GM18951 (cell line): ENCODE measurements at regions not wholly inside any gene's neighbourhood (a gene's known extent, or its start where the extent isn't known, plus 50 kb on each side); places are given as distances from the start of the nearest gene placed in this dataset.

Experiments
- POLR2A ChIP-seq: IDR thresholded peaks from 4 replicates; pipeline ENCODE4 v1.6.1; 2011; ENCODE audit warnings: mild to moderate bottlenecking; ENCODE audit not compliant: insufficient read length, insufficient read depth; ENCODE audit errors: extremely low read depth
- in situ Hi-C: fragments of 300-500 bp; cut with MboI; formaldehyde crosslinking; loops from one replicate; pipeline ENCODE4 v1.12.0; 2022; ENCODE audit warnings: low sequenced_read_pairs, mixed read lengths, inconsistent platforms; ENCODE audit not compliant: unreplicated experiment

GRCh38 chr18:27491772-27492171, 306.7 kb upstream of the CHST9 start:
- in situ Hi-C loops, result no loop called here
- no peak for TF ChIP-seq POLR2A

- TF ChIP-seq POLR2A, result no peak
- in situ Hi-C loops, result no loop called here
These were observed 298.2 kb upstream of the CHST9 start for GRCh38 chr18:27483276-27483675.

- no peak for TF ChIP-seq POLR2A
- in situ Hi-C loops, result no loop called here
These were observed 293.4 kb upstream of the CHST9 start for GRCh38 chr18:27478459-27478858.

- in situ Hi-C loops, result no loop called here
- no peak for TF ChIP-seq POLR2A
These were observed 288.2 kb upstream of the CHST9 start for GRCh38 chr18:27473318-27473717.

- no peak for TF ChIP-seq POLR2A
- in situ Hi-C loops, result no loop called here
These were observed 282.0 kb upstream of the CHST9 start for GRCh38 chr18:27467073-27467472.

GRCh38 chr18:27461957-27462356, 276.8 kb upstream of the CHST9 start:
- in situ Hi-C loops, result no loop called here
- no peak for TF ChIP-seq POLR2A

GRCh38 chr18:27449104-27449503, 264.0 kb upstream of the CHST9 start:
- no peak for TF ChIP-seq POLR2A
- in situ Hi-C loops, result no loop called here

- TF ChIP-seq POLR2A, result no peak
- in situ Hi-C loops, result no loop called here
These were observed 262.8 kb upstream of the CHST9 start for GRCh38 chr18:27447930-27448329.

- no peak for TF ChIP-seq POLR2A
- in situ Hi-C loops, result no loop called here
These were observed 262.4 kb upstream of the CHST9 start for GRCh38 chr18:27447451-27447881.

- TF ChIP-seq POLR2A, result no peak
- in situ Hi-C loops, result no loop called here
These were observed 245.5 kb upstream of the CHST9 start for GRCh38 chr18:27430595-27430994.

- TF ChIP-seq POLR2A, result no peak
- in situ Hi-C loops, result no loop called here
These were observed 243.8 kb upstream of the CHST9 start for GRCh38 chr18:27428716-27429475.

GRCh38 chr18:27428120-27428519, 243.0 kb upstream of the CHST9 start:
- in situ Hi-C loops, result no loop called here
- TF ChIP-seq POLR2A, result no peak

- no peak for TF ChIP-seq POLR2A
- in situ Hi-C loops, result no loop called here
These were observed 238.5 kb upstream of the CHST9 start for GRCh38 chr18:27423581-27423980.

- in situ Hi-C loops, result no loop called here
- no peak for TF ChIP-seq POLR2A
These were observed 234.5 kb upstream of the CHST9 start for GRCh38 chr18:27419646-27420045.
